ENCODE measurements at regions not wholly inside any gene's neighbourhood (a gene's known extent, or its start where the extent isn't known, plus 50 kb on each side); places are given as distances from the start of the nearest gene placed in this dataset.

GRCh38 chr4:33518856-33519255 is 2725.5 kb downstream of the ARAP2 start:
- Histone ChIP-seq H3K27ac (no peak overlapping the region), H3K4me1 (ENCODE audit: insufficient read depth) (no peaks in the 10 kb centered on the region), H2AFZ (no peak overlapping the region), H3K9me3 (ENCODE audit: low read depth) (no peaks in the 10 kb centered on the region), H3K4me3 (no peak overlapping the region), H3K9me2 (ENCODE audit: insufficient read depth) (no peaks in the 10 kb centered on the region), H3K36me3 (ENCODE audit: low read depth) (no peaks in the 10 kb centered on the region), H3K79me2 (ENCODE audit: insufficient read depth) (no peaks in the 10 kb centered on the region), H4K20me1 (ENCODE audit: insufficient read depth) (no peaks in the 10 kb centered on the region), H3K4me2 (ENCODE audit: unreplicated experiment) (no peak overlapping the region), H3K27me3 (replicated peaks; ENCODE audit: insufficient read depth) (no peaks in the 10 kb centered on the region), H3K9ac (no peak overlapping the region), H3F3A (ENCODE audit: insufficient read depth) (no peaks in the 10 kb centered on the region)
- DNase-seq: no peak
- in situ Hi-C loops (cut with MboI): no loop called here
- TF ChIP-seq EZH2 (IDR thresholded peaks at IDR 0.05; ENCODE audit: insufficient read depth, poor library complexity, severe bottlenecking): no peak
- TF ChIP-seq EZH2phosphoT487 (IDR thresholded peaks at IDR 0.05; ENCODE audit: insufficient read depth, low read depth): no peak
- 31 to 34% methylated on average over 6 of the region's 6 CpGs for WGBS, 2 experiments (ENCODE audit: low coverage in 1 of 2, low lambda C conversion rate in 2 of 2, missing lambda C conversion rate in 2 of 2)

- Histone ChIP-seq H3K36me3 (ENCODE audit: low read depth) (no peaks in the 10 kb centered on the region), H3K4me1 (ENCODE audit: insufficient read depth) (no peaks in the 10 kb centered on the region), H3K9me2 (ENCODE audit: insufficient read depth) (no peaks in the 10 kb centered on the region), H3K4me2 (ENCODE audit: unreplicated experiment) (no peak overlapping the region), H3K9ac (no peak overlapping the region), H4K20me1 (ENCODE audit: insufficient read depth) (no peaks in the 10 kb centered on the region), H3K9me3 (ENCODE audit: low read depth) (no peaks in the 10 kb centered on the region), H3K79me2 (ENCODE audit: insufficient read depth) (no peaks in the 10 kb centered on the region), H3K4me3 (no peak overlapping the region), H3K27me3 (replicated peaks; ENCODE audit: insufficient read depth) (no peaks in the 10 kb centered on the region), H2AFZ (no peak overlapping the region), H3F3A (ENCODE audit: insufficient read depth) (no peaks in the 10 kb centered on the region), H3K27ac (no peak overlapping the region)
- no peak for DNase-seq
- 18 to 24% methylated on average over 2 of the region's 2 CpGs for WGBS, 2 experiments (ENCODE audit: low coverage in 1 of 2, low lambda C conversion rate in 2 of 2, missing lambda C conversion rate in 2 of 2)
- TF ChIP-seq EZH2phosphoT487 (IDR thresholded peaks at IDR 0.05; ENCODE audit: insufficient read depth, low read depth) (no peak), EZH2 (IDR thresholded peaks at IDR 0.05; ENCODE audit: insufficient read depth, poor library complexity, severe bottlenecking) (no peak)
- in situ Hi-C loops (cut with MboI): no loop called here
Measured at GRCh38 chr4:33532821-33533220, 2711.5 kb downstream of the ARAP2 start.

GRCh38 chr4:33536898-33537297 is 2707.4 kb downstream of the ARAP2 start:
- no peaks in the 10 kb centered on the region for H3K27me3 ChIP-seq (replicated peaks; ENCODE audit: insufficient read depth)
- H3K36me3 ChIP-seq (ENCODE audit: low read depth): no peaks in the 10 kb centered on the region
- no peak overlapping the region for H2AFZ ChIP-seq
- no peaks in the 10 kb centered on the region for H4K20me1 ChIP-seq (ENCODE audit: insufficient read depth)
- H3K9me3 ChIP-seq (ENCODE audit: low read depth): no peaks in the 10 kb centered on the region
- no peaks in the 10 kb centered on the region for H3K4me1 ChIP-seq (ENCODE audit: insufficient read depth)
- H3F3A ChIP-seq (ENCODE audit: insufficient read depth): no peaks in the 10 kb centered on the region
- no peak for TF ChIP-seq EZH2phosphoT487 (IDR thresholded peaks at IDR 0.05; ENCODE audit: insufficient read depth, low read depth)
- TF ChIP-seq EZH2 (IDR thresholded peaks at IDR 0.05; ENCODE audit: insufficient read depth, poor library complexity, severe bottlenecking): no peak
- H3K4me3 ChIP-seq: no peak overlapping the region
- H3K9ac ChIP-seq: no peak overlapping the region
- no peaks in the 10 kb centered on the region for H3K79me2 ChIP-seq (ENCODE audit: insufficient read depth)
- no peaks in the 10 kb centered on the region for H3K9me2 ChIP-seq (ENCODE audit: insufficient read depth)
- WGBS, 2 experiments (ENCODE audit: low coverage in 1 of 2, low lambda C conversion rate in 2 of 2, missing lambda C conversion rate in 2 of 2): 28 to 30% methylated on average over 4 of the region's 4 CpGs
- no peak overlapping the region for H3K4me2 ChIP-seq (ENCODE audit: unreplicated experiment)
- no peak overlapping the region for H3K27ac ChIP-seq
- in situ Hi-C loops (cut with MboI): no loop called here
- no peak for DNase-seq

DNA sequence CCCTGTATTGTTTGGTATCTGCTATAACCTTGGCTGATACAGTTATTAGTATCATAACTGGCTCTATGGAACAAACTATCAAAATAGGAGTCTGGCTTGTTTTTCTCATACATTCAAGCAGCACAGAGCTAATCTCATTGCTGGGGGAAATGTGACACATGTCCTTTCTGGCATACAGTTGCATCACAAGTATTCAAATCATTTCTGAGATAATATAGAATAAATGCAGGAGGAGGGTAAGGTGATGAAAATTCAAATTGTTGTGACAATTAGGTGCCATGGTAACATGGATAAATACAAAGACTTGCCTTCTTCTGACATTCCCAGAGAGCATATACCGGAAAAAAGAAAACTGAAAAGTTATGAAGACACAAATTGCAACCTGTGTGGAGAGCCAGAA is 2706.8 kb downstream of the ARAP2 start:
- in situ Hi-C loops (cut with MboI): no loop called here

GRCh38 chr4:33543941-33544450 is 2700.3 kb downstream of the ARAP2 start:
- no peak overlapping the region for H3K4me3 ChIP-seq
- no peak for TF ChIP-seq EZH2phosphoT487 (IDR thresholded peaks at IDR 0.05; ENCODE audit: insufficient read depth, low read depth)
- TF ChIP-seq EZH2 (IDR thresholded peaks at IDR 0.05; ENCODE audit: insufficient read depth, poor library complexity, severe bottlenecking): no peak
- H3K4me1 ChIP-seq (ENCODE audit: insufficient read depth): no peaks in the 10 kb centered on the region
- in situ Hi-C loops (cut with MboI): no loop called here
- H3K36me3 ChIP-seq (ENCODE audit: low read depth): no peaks in the 10 kb centered on the region
- H3K9ac ChIP-seq: no peak overlapping the region
- no peaks in the 10 kb centered on the region for H3K27me3 ChIP-seq (replicated peaks; ENCODE audit: insufficient read depth)
- no peak for DNase-seq
- H3K4me2 ChIP-seq (ENCODE audit: unreplicated experiment): no peak overlapping the region
- peaks cover 5% of the 10 kb centered on the region for H3K9me3 ChIP-seq (ENCODE audit: low read depth)
- 57 to 61% methylated on average over 3 of the region's 3 CpGs for WGBS, 2 experiments (ENCODE audit: low coverage in 1 of 2, low lambda C conversion rate in 2 of 2, missing lambda C conversion rate in 2 of 2)
- no peaks in the 10 kb centered on the region for H3K79me2 ChIP-seq (ENCODE audit: insufficient read depth)
- no peak overlapping the region for H2AFZ ChIP-seq
- no peaks in the 10 kb centered on the region for H3F3A ChIP-seq (ENCODE audit: insufficient read depth)
- no peak overlapping the region for H3K27ac ChIP-seq
- H3K9me2 ChIP-seq (ENCODE audit: insufficient read depth): no peaks in the 10 kb centered on the region
- H4K20me1 ChIP-seq (ENCODE audit: insufficient read depth): no peaks in the 10 kb centered on the region

More for the DNA sequence above, 2706.8 kb downstream of the ARAP2 start:
- Histone ChIP-seq H3K9me3 (ENCODE audit: low read depth) (no peaks in the 10 kb centered on the region), H3K4me3 (no peak overlapping the region), H3K9me2 (ENCODE audit: insufficient read depth) (no peaks in the 10 kb centered on the region), H3K36me3 (ENCODE audit: low read depth) (no peaks in the 10 kb centered on the region), H3K4me2 (ENCODE audit: unreplicated experiment) (no peak overlapping the region), H2AFZ (no peak overlapping the region), H3K27ac (no peak overlapping the region), H3K4me1 (ENCODE audit: insufficient read depth) (no peaks in the 10 kb centered on the region), H3K27me3 (replicated peaks; ENCODE audit: insufficient read depth) (no peaks in the 10 kb centered on the region), H3K9ac (no peak overlapping the region), H3K79me2 (ENCODE audit: insufficient read depth) (no peaks in the 10 kb centered on the region), H4K20me1 (ENCODE audit: insufficient read depth) (no peaks in the 10 kb centered on the region), H3F3A (ENCODE audit: insufficient read depth) (no peaks in the 10 kb centered on the region)
- TF ChIP-seq EZH2phosphoT487 (IDR thresholded peaks at IDR 0.05; ENCODE audit: insufficient read depth, low read depth) (no peak), EZH2 (IDR thresholded peaks at IDR 0.05; ENCODE audit: insufficient read depth, poor library complexity, severe bottlenecking) (no peak)
- no peak for DNase-seq
- 8 to 18% methylated on average over 1 of the region's 1 CpG for WGBS, 2 experiments (ENCODE audit: low coverage in 1 of 2, low lambda C conversion rate in 2 of 2, missing lambda C conversion rate in 2 of 2)
